ENCODE measurements at regions not wholly inside any gene's neighbourhood (a gene's known extent, or its start where the extent isn't known, plus 50 kb on each side); places are given as distances from the start of the nearest gene placed in this dataset.
A peak's percentile ranks its signal among the peaks of the same experiment; 100 is the strongest.
"Not testable (repeated sequence)": the region's sequence is repeated elsewhere in the genome, so short reads cannot be mapped to it uniquely, and the experiment has no call there.

GRCh38 chr1:149673231-149673909 is 89.7 kb downstream of the PPIAL4C start:
- not testable (repeated sequence) for H3K27ac ChIP-seq

GRCh38 chr1:149674921-149675320 is 91.3 kb downstream of the PPIAL4C start:
- H3K9me3 ChIP-seq; H3K36me3 ChIP-seq; H3K27ac ChIP-seq; H3K27me3 ChIP-seq; H3K4me3 ChIP-seq; H3K4me1 ChIP-seq; intact Hi-C loops (cut with DNase I; ENCODE audit: low total_unique reads); DNase-seq: not testable (repeated sequence)

More at GRCh38 chr1:149673231-149673909, 89.7 kb downstream of the PPIAL4C start:
- H3K4me1 ChIP-seq; H3K4me3 ChIP-seq; intact Hi-C loops (cut with DNase I; ENCODE audit: low total_unique reads); H3K9me3 ChIP-seq; DNase-seq; H3K36me3 ChIP-seq; H3K27me3 ChIP-seq: not testable (repeated sequence)

- H3K4me3 ChIP-seq; intact Hi-C loops (cut with DNase I; ENCODE audit: low total_unique reads); H3K9me3 ChIP-seq; H3K27me3 ChIP-seq; DNase-seq; H3K4me1 ChIP-seq; H3K36me3 ChIP-seq; H3K27ac ChIP-seq: not testable (repeated sequence)
These were observed 93.7 kb downstream of the PPIAL4C start for GRCh38 chr1:149677359-149677758.

GRCh38 chr1:149686593-149687238 is 95.8 kb upstream of the FCGR1A start:
- intact Hi-C loops (cut with DNase I; ENCODE audit: low total_unique reads); H3K9me3 ChIP-seq; DNase-seq; H3K4me1 ChIP-seq; H3K27ac ChIP-seq; H3K4me3 ChIP-seq; H3K36me3 ChIP-seq; H3K27me3 ChIP-seq: not testable (repeated sequence)

- H3K27ac ChIP-seq; H3K36me3 ChIP-seq; H3K4me3 ChIP-seq; DNase-seq; H3K4me1 ChIP-seq; H3K27me3 ChIP-seq; intact Hi-C loops (cut with DNase I; ENCODE audit: low total_unique reads); H3K9me3 ChIP-seq: not testable (repeated sequence)
These were observed 91.1 kb upstream of the FCGR1A start for GRCh38 chr1:149691399-149691798.

GRCh38 chr1:149692804-149693539 is 89.5 kb upstream of the FCGR1A start:
- H3K4me3 ChIP-seq; H3K9me3 ChIP-seq; intact Hi-C loops (cut with DNase I; ENCODE audit: low total_unique reads); H3K36me3 ChIP-seq; H3K27me3 ChIP-seq; DNase-seq; H3K27ac ChIP-seq; H3K4me1 ChIP-seq: not testable (repeated sequence)

GRCh38 chr1:149695066-149695465 is 87.4 kb upstream of the FCGR1A start:
- H3K27me3 ChIP-seq; H3K4me3 ChIP-seq; H3K9me3 ChIP-seq; H3K4me1 ChIP-seq; H3K27ac ChIP-seq; H3K36me3 ChIP-seq; intact Hi-C loops (cut with DNase I; ENCODE audit: low total_unique reads); DNase-seq: not testable (repeated sequence)

- intact Hi-C loops (cut with DNase I; ENCODE audit: low total_unique reads); H3K4me3 ChIP-seq: not testable (repeated sequence)
These were observed 82.3 kb upstream of the FCGR1A start for GRCh38 chr1:149700220-149700619.

GRCh38 chr1:149700677-149701567 is 81.6 kb upstream of the FCGR1A start:
- intact Hi-C loops (cut with DNase I; ENCODE audit: low total_unique reads); DNase-seq: not testable (repeated sequence)

More at GRCh38 chr1:149700220-149700619, 82.3 kb upstream of the FCGR1A start:
- DNase-seq, H3K4me1 ChIP-seq, H3K27ac ChIP-seq, H3K9me3 ChIP-seq, H3K36me3 ChIP-seq, H3K27me3 ChIP-seq: not testable (repeated sequence)

GRCh38 chr1:149708192-149708853 is 74.2 kb upstream of the FCGR1A start:
- H3K27ac ChIP-seq = peak overlapping the region in 1 of 2 donors; percentile 61
- peak in 1 of 2 donors; percentile 78 for DNase-seq
- intact Hi-C loops (cut with DNase I; ENCODE audit: low total_unique reads); H3K4me1 ChIP-seq; H3K27me3 ChIP-seq; H3K36me3 ChIP-seq; H3K9me3 ChIP-seq: not testable (repeated sequence)
- peak overlapping the region in 1 of 2 donors; percentile 8 for H3K4me3 ChIP-seq

More at GRCh38 chr1:149700677-149701567, 81.6 kb upstream of the FCGR1A start:
- H3K27ac ChIP-seq, H3K9me3 ChIP-seq, H3K27me3 ChIP-seq, H3K4me3 ChIP-seq, H3K36me3 ChIP-seq, H3K4me1 ChIP-seq: not testable (repeated sequence)

- H3K36me3 ChIP-seq; H3K27me3 ChIP-seq; H3K9me3 ChIP-seq; H3K27ac ChIP-seq; H3K4me1 ChIP-seq; DNase-seq; H3K4me3 ChIP-seq; intact Hi-C loops (cut with DNase I; ENCODE audit: low total_unique reads): not testable (repeated sequence)
These were observed 70.8 kb upstream of the FCGR1A start for GRCh38 chr1:149711651-149712050.
